Stomach (tissue), 8 donors: ENCODE measurements at regions not wholly inside any gene's neighbourhood (a gene's known extent, or its start where the extent isn't known, plus 50 kb on each side); places are given as distances from the start of the nearest gene placed in this dataset.
A peak's percentile ranks its signal among the peaks of the same experiment; 100 is the strongest.

Source experiments
- DNase-seq, 2 donors: peaks; one replicate each; pipeline versions ENCODE4 v3.0.0 to v3.0.0-alpha.2; 2013 to 2019
- H3K27ac ChIP-seq, 5 donors: fragments of 200-600 bp in 4 of 5; sonication (generic) in 4 of 5; one replicate each; pipeline ENCODE4 v1.5.1; 2013 to 2019; ENCODE audit warnings: mild to moderate bottlenecking in 1 of 5, moderate library complexity in 1 of 5
- H3K27me3 ChIP-seq, 3 donors: fragments of 200-600 bp; sonication (generic); one replicate each; pipeline ENCODE4 v1.5.1; 2017 to 2019; ENCODE audit warnings: mixed run types in 1 of 3
- H3K36me3 ChIP-seq, 4 donors: fragments of 200-600 bp; sonication (generic); 1 replicate in 3 of 4; 2 replicates in 1 of 4; pipeline ENCODE4 v1.5.1; 2016 to 2019
- H3K4me1 ChIP-seq, 4 donors: fragments of 200-600 bp; sonication (generic); one replicate each; pipeline ENCODE4 v1.5.1; 2016 to 2019
- H3K4me3 ChIP-seq, 4 donors: fragments of 200-600 bp; sonication (generic) in 3 of 4; one replicate each; pipeline ENCODE4 v1.5.1; 2016 to 2019; ENCODE audit warnings: mild to moderate bottlenecking in 1 of 4
- H3K9me3 ChIP-seq, 4 donors: fragments of 200-600 bp; sonication (generic); one replicate each; pipeline ENCODE4 v1.5.1; 2016 to 2019
- EP300 ChIP-seq: sonication (generic); formaldehyde crosslinking; IDR thresholded peaks from one replicate; pipeline ENCODE4 v1.6.1; 2017; ENCODE audit warnings: antibody characterized with exemption
- POLR2A ChIP-seq, 4 donors: fragments of 450-650 bp; IDR thresholded peaks; one replicate each; pipeline ENCODE4 v1.6.1; 2016; ENCODE audit warnings: antibody characterized with exemption in 4 of 4, control low read depth in 2 of 4, mild to moderate bottlenecking in 1 of 4, moderate library complexity in 1 of 4
- POLR2AphosphoS5 ChIP-seq, 3 donors: sonication (generic); formaldehyde crosslinking; IDR thresholded peaks; one replicate each; pipeline ENCODE4 v1.6.1; 2016; ENCODE audit warnings: antibody characterized with exemption in 3 of 3
- WGBS, 5 donors: extraction: QIAGEN DNeasy Blood & Tissue Kit in 3 of 5; methylation state at CpG; one replicate each; pipeline versions ENCODE4 v1.1.5 to v1.1.7; 2013 to 2018; 5-methylcytosine and 5-hydroxymethylcytosine counted together
- intact Hi-C: fragments of 100-400 bp; cut with DNase I; formaldehyde crosslinking; loops from one replicate; pipeline ENCODE4 v1.15.1; 2023; ENCODE audit warnings: low total_unique reads
- TF ChIP-seq, protein P1 (sequence below), 7 experiments: fragments of 450-650 bp in 4 of 7; fragments of 200-600 bp in 3 of 7; sonication (generic) in 3 of 7; IDR thresholded peaks; one replicate each; pipeline ENCODE4 v1.5.1; 2016 to 2019; ENCODE audit warnings: antibody characterized with exemption in 7 of 7, control low read depth in 2 of 7, mild to moderate bottlenecking in 1 of 7
- donor health status: healthy with polysubstance abuse.
- donor health status: Bipolar disorder and iron deficiency.
- donor health status: healthy.

DNA sequence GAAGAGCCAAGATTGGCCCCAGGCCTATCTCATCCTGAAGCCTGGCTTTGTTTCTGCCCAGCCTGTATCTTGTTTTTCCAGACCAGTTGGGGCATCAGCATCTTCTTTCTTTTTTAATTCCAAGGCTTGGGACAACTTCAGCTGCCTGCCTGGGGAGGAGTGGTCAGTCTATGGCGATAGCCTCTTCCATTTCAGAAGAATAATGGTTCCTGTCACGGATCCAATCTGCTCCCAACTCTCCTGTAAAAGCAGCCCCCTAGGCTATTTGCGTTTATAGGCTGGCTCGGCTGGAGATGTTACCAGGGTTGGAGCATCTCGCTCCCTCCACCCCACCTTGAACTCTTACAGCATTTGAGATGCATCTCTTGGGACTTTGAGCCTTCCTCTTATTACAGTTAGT lies 145.2 kb upstream of the CADM1 start:
- no peaks in the 10 kb centered on the region for H3K36me3 ChIP-seq
- TF ChIP-seq POLR2A (IDR thresholded peaks at IDR 0.05): no peak
- TF ChIP-seq EP300: no peak
- TF ChIP-seq POLR2AphosphoS5 (IDR thresholded peaks at IDR 0.05): no peak
- TF ChIP-seq, protein P1, sequence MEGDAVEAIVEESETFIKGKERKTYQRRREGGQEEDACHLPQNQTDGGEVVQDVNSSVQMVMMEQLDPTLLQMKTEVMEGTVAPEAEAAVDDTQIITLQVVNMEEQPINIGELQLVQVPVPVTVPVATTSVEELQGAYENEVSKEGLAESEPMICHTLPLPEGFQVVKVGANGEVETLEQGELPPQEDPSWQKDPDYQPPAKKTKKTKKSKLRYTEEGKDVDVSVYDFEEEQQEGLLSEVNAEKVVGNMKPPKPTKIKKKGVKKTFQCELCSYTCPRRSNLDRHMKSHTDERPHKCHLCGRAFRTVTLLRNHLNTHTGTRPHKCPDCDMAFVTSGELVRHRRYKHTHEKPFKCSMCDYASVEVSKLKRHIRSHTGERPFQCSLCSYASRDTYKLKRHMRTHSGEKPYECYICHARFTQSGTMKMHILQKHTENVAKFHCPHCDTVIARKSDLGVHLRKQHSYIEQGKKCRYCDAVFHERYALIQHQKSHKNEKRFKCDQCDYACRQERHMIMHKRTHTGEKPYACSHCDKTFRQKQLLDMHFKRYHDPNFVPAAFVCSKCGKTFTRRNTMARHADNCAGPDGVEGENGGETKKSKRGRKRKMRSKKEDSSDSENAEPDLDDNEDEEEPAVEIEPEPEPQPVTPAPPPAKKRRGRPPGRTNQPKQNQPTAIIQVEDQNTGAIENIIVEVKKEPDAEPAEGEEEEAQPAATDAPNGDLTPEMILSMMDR (IDR thresholded peaks at IDR 0.05): no peak
- intact Hi-C loops: no loop called here
- peaks cover 0 to 43% (median 6%) of the 10 kb centered on the region in 3 donors for H3K27me3 ChIP-seq
- DNase-seq: no peak
- WGBS, 5 donors: 71 to 81% (median 76%) methylated on average over 5 of the region's 5 CpGs
- no peak overlapping the region for H3K4me3 ChIP-seq
- no peak overlapping the region for H3K27ac ChIP-seq
- no peaks in the 10 kb centered on the region for H3K4me1 ChIP-seq
- no peaks in the 10 kb centered on the region for H3K9me3 ChIP-seq

DNA sequence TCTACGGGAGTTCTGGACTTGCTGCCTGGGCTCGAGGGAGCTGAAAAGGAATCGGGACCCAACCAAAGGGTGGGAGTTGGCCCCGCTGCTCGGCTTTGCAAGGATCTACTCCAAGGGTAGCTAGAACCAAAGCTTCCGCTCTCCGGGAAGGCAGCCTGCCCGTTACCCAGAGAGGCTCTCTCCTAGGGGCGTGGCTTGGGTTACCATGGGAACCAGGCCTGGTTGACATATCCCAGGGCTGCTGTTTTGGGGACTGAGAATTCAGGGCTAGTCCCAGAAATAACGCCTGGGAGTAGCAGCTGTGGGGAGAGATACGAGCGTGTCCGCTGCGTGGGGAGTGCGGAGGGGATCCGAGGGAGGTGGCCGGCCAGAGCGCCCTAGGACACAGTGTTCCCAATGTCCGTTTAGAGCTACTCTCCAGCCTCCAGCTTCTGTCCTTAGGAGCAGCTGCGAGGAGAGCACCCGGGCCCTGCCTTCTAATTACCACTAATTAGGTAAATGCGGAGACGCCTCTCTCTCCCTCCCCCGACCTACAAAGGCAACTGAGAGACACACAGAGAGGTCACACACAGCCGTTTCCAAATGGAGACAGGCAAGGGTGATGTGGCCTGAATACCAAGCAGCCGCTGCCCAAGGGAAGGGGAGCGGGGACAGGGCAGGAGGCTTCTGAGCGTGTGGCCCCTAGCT lies 141.6 kb upstream of the CADM1 start:
- peaks cover 0 to 59% (median 17%) of the 10 kb centered on the region in 3 donors for H3K27me3 ChIP-seq
- H3K36me3 ChIP-seq: no peaks in the 10 kb centered on the region
- intact Hi-C loops: no loop called here
- H3K4me1 ChIP-seq: no peaks in the 10 kb centered on the region
- no peaks in the 10 kb centered on the region for H3K9me3 ChIP-seq
- no peak for TF ChIP-seq POLR2AphosphoS5 (IDR thresholded peaks at IDR 0.05)
- DNase-seq: peak in 1 of 2 donors; percentile 74
- 43 to 55% (median 49%) methylated on average over 25 to 28 of the region's 28 CpGs for WGBS, 5 donors
- no peak overlapping the region for H3K27ac ChIP-seq
- H3K4me3 ChIP-seq: no peak overlapping the region

- Histone ChIP-seq H3K27ac (no peak overlapping the region), H3K9me3 (no peaks in the 10 kb centered on the region), H3K4me1 (no peaks in the 10 kb centered on the region), H3K36me3 (no peaks in the 10 kb centered on the region), H3K27me3 (peaks cover 0 to 51% (median 11%) of the 10 kb centered on the region in 3 donors), H3K4me3 (no peak overlapping the region)
- intact Hi-C loops: no loop called here
- TF ChIP-seq, protein P1 (IDR thresholded peaks at IDR 0.05): no peak
- TF ChIP-seq POLR2AphosphoS5 (IDR thresholded peaks at IDR 0.05) (no peak), POLR2A (IDR thresholded peaks at IDR 0.05) (no peak), EP300 (no peak)
- WGBS, 5 donors: 67 to 76% (median 72%) methylated on average over 4 of the region's 4 CpGs
- no peak for DNase-seq
These were observed 140.6 kb upstream of the CADM1 start for GRCh38 chr11:115644856-115645255.

- intact Hi-C loops: no loop called here
- peaks cover 0 to 54% (median 11%) of the 10 kb centered on the region in 3 donors for H3K27me3 ChIP-seq
- no peaks in the 10 kb centered on the region for H3K9me3 ChIP-seq
- no peak for DNase-seq
- no peaks in the 10 kb centered on the region for H3K4me1 ChIP-seq
- no peak overlapping the region for H3K27ac ChIP-seq
- 57 to 75% (median 67%) methylated on average over 12 of the region's 12 CpGs for WGBS, 5 donors
- TF ChIP-seq EP300 (no peak), POLR2AphosphoS5 (IDR thresholded peaks at IDR 0.05) (no peak), POLR2A (IDR thresholded peaks at IDR 0.05) (no peak)
- TF ChIP-seq, protein P1 (IDR thresholded peaks at IDR 0.05): no peak
- H3K36me3 ChIP-seq: no peaks in the 10 kb centered on the region
- no peak overlapping the region for H3K4me3 ChIP-seq
These were observed 139.5 kb upstream of the CADM1 start for GRCh38 chr11:115643549-115644270.

DNA sequence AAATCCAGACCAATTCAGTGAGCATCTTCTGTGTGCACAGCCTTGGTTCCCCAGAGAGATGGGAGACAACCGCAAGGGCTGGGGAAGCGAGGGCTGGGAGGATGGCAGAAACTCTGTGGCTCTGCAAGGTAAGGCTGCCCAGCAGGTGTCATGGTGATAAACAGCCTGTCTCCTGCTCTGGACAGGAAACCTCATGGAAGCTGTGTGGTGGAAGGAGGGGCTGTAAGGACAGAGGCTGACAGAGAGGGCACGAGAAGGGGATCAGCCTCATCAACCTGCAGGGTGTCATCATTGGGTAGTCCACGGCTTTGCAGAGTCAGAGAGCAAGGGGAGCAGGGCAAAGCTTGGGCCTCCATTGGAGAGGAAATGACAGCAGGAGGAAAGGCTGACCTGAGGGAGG lies 138.4 kb upstream of the CADM1 start:
- 69 to 82% (median 78%) methylated on average over 4 of the region's 4 CpGs for WGBS, 5 donors
- Histone ChIP-seq H3K9me3 (no peaks in the 10 kb centered on the region), H3K4me3 (no peak overlapping the region), H3K4me1 (no peaks in the 10 kb centered on the region), H3K27ac (no peak overlapping the region), H3K36me3 (no peaks in the 10 kb centered on the region), H3K27me3 (peaks cover 0 to 54% (median 11%) of the 10 kb centered on the region in 3 donors)
- no peak for DNase-seq
- intact Hi-C loops: no loop called here
- TF ChIP-seq EP300 (no peak), POLR2A (IDR thresholded peaks at IDR 0.05) (no peak), POLR2AphosphoS5 (IDR thresholded peaks at IDR 0.05) (no peak)
- TF ChIP-seq, protein P1 (IDR thresholded peaks at IDR 0.05): no peak
